SKM-1 (cell line): ENCODE measurements at regions not wholly inside any gene's neighbourhood (a gene's known extent, or its start where the extent isn't known, plus 50 kb on each side); places are given as distances from the start of the nearest gene placed in this dataset.
"Not testable (repeated sequence)": the region's sequence is repeated elsewhere in the genome, so short reads cannot be mapped to it uniquely, and the experiment has no call there.

Experiments used
- DNase-seq: peaks from one replicate; lab custom pipeline; 2025; ENCODE audit not compliant: unreplicated experiment; lab: John Stamatoyannopoulos, UW

- no peak for DNase-seq
Measured at GRCh38 chr6:67881706-67882065, 753.4 kb upstream of the ADGRB3 start.

GRCh38 chr6:67880939-67881705, 754.0 kb upstream of the ADGRB3 start:
- no peak for DNase-seq

GRCh38 chr6:67880343-67880742, 754.7 kb upstream of the ADGRB3 start:
- not testable (repeated sequence) for DNase-seq

GRCh38 chr6:67879928-67880327, 755.2 kb upstream of the ADGRB3 start:
- not testable (repeated sequence) for DNase-seq

- not testable (repeated sequence) for DNase-seq
Measured at GRCh38 chr6:67879105-67879904, 755.8 kb upstream of the ADGRB3 start.

GRCh38 chr6:67878216-67878615, 756.9 kb upstream of the ADGRB3 start:
- not testable (repeated sequence) for DNase-seq

GRCh38 chr6:67877288-67877687, 757.8 kb upstream of the ADGRB3 start:
- DNase-seq = no peak

- DNase-seq = no peak
Measured at GRCh38 chr6:67875877-67876383, 759.2 kb upstream of the ADGRB3 start.

- DNase-seq = no peak
Measured at GRCh38 chr6:67870321-67870720, 764.8 kb upstream of the ADGRB3 start.

GRCh38 chr6:67863346-67863745, 771.7 kb upstream of the ADGRB3 start:
- no peak for DNase-seq

- no peak for DNase-seq
Measured at GRCh38 chr6:67854098-67854497, 781.0 kb upstream of the ADGRB3 start.

- DNase-seq = no peak
Measured at GRCh38 chr6:67839818-67840217, 795.3 kb upstream of the ADGRB3 start.

GRCh38 chr6:67825201-67825895, 809.7 kb upstream of the ADGRB3 start:
- no peak for DNase-seq

- no peak for DNase-seq
Measured at GRCh38 chr6:67818322-67818721, 816.8 kb upstream of the ADGRB3 start.

- DNase-seq = no peak
Measured at GRCh38 chr6:67815623-67816022, 819.5 kb upstream of the ADGRB3 start.

GRCh38 chr6:67814262-67814661, 820.8 kb upstream of the ADGRB3 start:
- no peak for DNase-seq

GRCh38 chr6:67812693-67813092, 822.4 kb upstream of the ADGRB3 start:
- no peak for DNase-seq

- DNase-seq = no peak
Measured at GRCh38 chr6:67812125-67812524, 823.0 kb upstream of the ADGRB3 start.

- no peak for DNase-seq
Measured at GRCh38 chr6:67811239-67812037, 823.6 kb upstream of the ADGRB3 start.

GRCh38 chr6:67804808-67805207, 830.3 kb upstream of the ADGRB3 start:
- DNase-seq = not testable (repeated sequence)

- DNase-seq = no peak
Measured at GRCh38 chr6:67802771-67803170, 832.3 kb upstream of the ADGRB3 start.
